T-cell (primary cell): ENCODE measurements at regions not wholly inside any gene's neighbourhood (a gene's known extent, or its start where the extent isn't known, plus 50 kb on each side); places are given as distances from the start of the nearest gene placed in this dataset.
"Not testable (repeated sequence)": the region's sequence is repeated elsewhere in the genome, so short reads cannot be mapped to it uniquely, and the experiment has no call there.

Experiments used
- ATAC-seq, 4 experiments: fragments of 200-7000 bp in 3 of 4; fragments of 150-1000 bp in 1 of 4; cut with Tn5 transposase; replicated peaks in 1 of 4; 1 replicate in 3 of 4; 2 replicates in 1 of 4; pipeline ENCODE4 v1.10.0; 2021; ENCODE audit warnings: moderate library complexity in 3 of 4, mild to moderate bottlenecking in 2 of 4, moderate number of reproducible peaks in 1 of 4
- CTCF ChIA-PET, 2 donors: fragments of 300-600 bp; sonication (Branson Sonifier 250); formaldehyde crosslinking; loops; one replicate each; lab custom pipeline; 2022; ENCODE audit warnings: antibody characterized with exemption in 2 of 2; lab: Charles Lee
- POLR2A ChIA-PET, 2 donors: fragments of 300-600 bp; sonication (Branson Sonifier 250); formaldehyde crosslinking; loops; one replicate each; lab custom pipeline; 2022; ENCODE audit warnings: antibody characterized with exemption in 2 of 2; lab: Charles Lee
- DNase-seq, 35 experiments: peaks; one replicate each; pipeline versions ENCODE4 v3.0.0 to v3.0.0-alpha.2; 2013 to 2023
- H3K27ac ChIP-seq: one replicate; pipeline ENCODE4 v1.5.1; 2013; ENCODE audit warnings: low read length
- H3K27me3 ChIP-seq, 2 experiments: replicated peaks in 1 of 2; 1 replicate in 1 of 2; 2 replicates in 1 of 2; pipeline versions ENCODE4 v1.6.1 to v1.7.0; 2013; ENCODE audit warnings: low read length in 1 of 2, mixed read lengths in 1 of 2; ENCODE audit not compliant: control insufficient read depth in 2 of 2, insufficient read depth in 2 of 2; ENCODE audit errors: extremely low read depth in 1 of 2
- H3K36me3 ChIP-seq, 2 donors: 1 replicate in 1 of 2; 2 replicates in 1 of 2; pipeline versions ENCODE4 v1.6.1 to v1.7.0; 2013; ENCODE audit warnings: low read length in 1 of 2; ENCODE audit not compliant: control insufficient read depth in 2 of 2, insufficient read depth in 1 of 2; ENCODE audit errors: extremely low read depth in 1 of 2
- H3K4me1 ChIP-seq, 2 experiments: 1 replicate in 1 of 2; 2 replicates in 1 of 2; pipeline versions ENCODE4 v1.6.1 to v1.7.0; 2013; ENCODE audit warnings: low read length in 2 of 2, mixed read lengths in 1 of 2; ENCODE audit not compliant: insufficient read depth in 2 of 2, control insufficient read depth in 1 of 2; ENCODE audit errors: extremely low read depth in 1 of 2
- H3K4me3 ChIP-seq, 2 donors: 1 replicate in 1 of 2; 2 replicates in 1 of 2; pipeline versions ENCODE4 v1.5.1 to v1.7.0; 2013; ENCODE audit warnings: mild to moderate bottlenecking in 2 of 2, low read length in 1 of 2, moderate library complexity in 1 of 2; ENCODE audit not compliant: control insufficient read depth in 1 of 2; ENCODE audit errors: extremely low read depth in 1 of 2
- H3K9me3 ChIP-seq: 2 replicates; pipeline ENCODE4 v1.7.0; 2013
- H3K27ac Mint-ChIP-seq, 2 donors: one replicate each; pipeline ENCODE4 v1.8.0; 2020 to 2021; ENCODE audit warnings: mild to moderate bottlenecking in 2 of 2, mixed read lengths in 2 of 2
- H3K27me3 Mint-ChIP-seq, 2 donors: one replicate each; pipeline ENCODE4 v1.8.0; 2021 to 2022; ENCODE audit warnings: mixed read lengths in 2 of 2
- H3K36me3 Mint-ChIP-seq: one replicate; pipeline ENCODE4 v1.8.0; 2021; ENCODE audit warnings: mixed read lengths
- H3K4me1 Mint-ChIP-seq, 3 donors: one replicate each; pipeline ENCODE4 v1.8.0; 2020 to 2022; ENCODE audit warnings: mixed read lengths in 3 of 3, mild to moderate bottlenecking in 1 of 3
- H3K4me3 Mint-ChIP-seq, 3 donors: one replicate each; pipeline ENCODE4 v1.8.0; 2020 to 2022; ENCODE audit warnings: mild to moderate bottlenecking in 3 of 3, mixed read lengths in 3 of 3, moderate library complexity in 3 of 3
- H3K9me3 Mint-ChIP-seq, 3 donors: one replicate each; pipeline ENCODE4 v1.8.0; 2020 to 2022; ENCODE audit warnings: mixed read lengths in 3 of 3
- WGBS: methylation state at CpG from one replicate; pipeline ENCODE4 v1.1.5; 2013; ENCODE audit warnings: missing lambda C conversion rate; ENCODE audit not compliant: insufficient coverage; 5-methylcytosine and 5-hydroxymethylcytosine counted together

DNA sequence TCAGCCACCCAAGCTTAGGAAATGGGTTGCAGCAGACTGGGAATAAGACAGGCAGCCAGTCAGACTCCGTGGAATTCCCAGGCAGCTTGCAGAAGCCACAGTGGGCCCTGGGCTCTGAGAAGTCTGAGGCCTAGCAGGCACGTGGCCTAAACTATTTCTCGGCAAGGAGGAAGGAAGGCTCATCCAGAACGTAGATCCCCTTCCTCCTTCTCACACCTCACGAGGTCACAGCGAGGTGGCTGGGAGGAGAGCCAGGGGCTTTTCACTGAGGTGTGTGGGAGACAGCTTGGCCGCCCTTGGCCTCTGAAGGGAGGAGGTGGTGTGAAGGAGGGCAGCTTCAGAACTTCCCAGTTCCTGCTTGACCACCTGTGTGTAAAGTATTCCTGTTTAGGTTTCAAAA is 77.2 kb upstream of the CCZ1B start:
- 22% methylated on average over 1 of the region's 7 CpGs for WGBS
- H3K9me3 ChIP-seq, POLR2A ChIA-PET, ATAC-seq, CTCF ChIA-PET, H3K36me3 Mint-ChIP-seq, H3K9me3 Mint-ChIP-seq, H3K27ac Mint-ChIP-seq, H3K27ac ChIP-seq, H3K36me3 ChIP-seq, H3K4me1 ChIP-seq, H3K4me3 ChIP-seq, DNase-seq, H3K4me3 Mint-ChIP-seq, H3K4me1 Mint-ChIP-seq, H3K27me3 ChIP-seq, H3K27me3 Mint-ChIP-seq: not testable (repeated sequence)

GRCh38 chr7:6903792-6904191 is 77.7 kb upstream of the CCZ1B start:
- H3K4me1 Mint-ChIP-seq, H3K27me3 Mint-ChIP-seq, H3K27ac Mint-ChIP-seq, H3K4me1 ChIP-seq, CTCF ChIA-PET, H3K9me3 Mint-ChIP-seq, H3K4me3 ChIP-seq, POLR2A ChIA-PET, H3K9me3 ChIP-seq, H3K27ac ChIP-seq, H3K36me3 Mint-ChIP-seq, H3K4me3 Mint-ChIP-seq, H3K36me3 ChIP-seq, ATAC-seq, DNase-seq, H3K27me3 ChIP-seq: not testable (repeated sequence)
- WGBS, result no CpG with 5 or more reads among the region's 4 CpGs

GRCh38 chr7:6917258-6917657 is 91.2 kb upstream of the CCZ1B start:
- Mint-ChIP-seq H3K27me3 (peaks cover 9 to 15% of the 10 kb centered on the region in 2 donors), H3K4me1 (no peaks in the 10 kb centered on the region), H3K9me3 (peaks cover 0 to 3% (median 0%) of the 10 kb centered on the region in 3 donors), H3K36me3 (no peaks in the 10 kb centered on the region), H3K27ac (no peak overlapping the region), H3K4me3 (no peak overlapping the region)
- Histone ChIP-seq H3K36me3 (no peaks in the 10 kb centered on the region), H3K9me3 (no peaks in the 10 kb centered on the region), H3K27ac (no peak overlapping the region), H3K4me3 (no peak overlapping the region), H3K27me3 (peaks cover 0 to 2% of the 10 kb centered on the region in 2 experiments), H3K4me1 (no peaks in the 10 kb centered on the region)
- WGBS, result 90% methylated on average over 3 of the region's 7 CpGs
- ATAC-seq (no peak), DNase-seq (no peak)
- CTCF ChIA-PET, result interaction anchor here in 1 of 2 donors (0.7 kb wide), 1 partner anchor 451 kb away, joined by 3 read pairs; no protein-coding TSS in a partner anchor
- POLR2A ChIA-PET, result no interaction called here

GRCh38 chr7:6919169-6919568 is 93.1 kb upstream of the CCZ1B start:
- H3K4me1 ChIP-seq, H3K27ac Mint-ChIP-seq, DNase-seq, CTCF ChIA-PET, ATAC-seq, H3K27ac ChIP-seq, H3K36me3 ChIP-seq, H3K9me3 Mint-ChIP-seq, H3K27me3 ChIP-seq, H3K36me3 Mint-ChIP-seq, H3K9me3 ChIP-seq, H3K4me3 Mint-ChIP-seq, H3K4me3 ChIP-seq, H3K4me1 Mint-ChIP-seq, POLR2A ChIA-PET: not testable (repeated sequence)
- 92% methylated on average over 2 of the region's 9 CpGs for WGBS
- H3K27me3 Mint-ChIP-seq, result peaks cover 9 to 15% of the 10 kb centered on the region in 2 donors

- H3K27me3 ChIP-seq, H3K4me1 Mint-ChIP-seq, H3K27ac ChIP-seq, H3K4me3 Mint-ChIP-seq, H3K36me3 Mint-ChIP-seq, H3K27ac Mint-ChIP-seq, H3K4me3 ChIP-seq, H3K9me3 ChIP-seq, CTCF ChIA-PET, H3K36me3 ChIP-seq, POLR2A ChIA-PET, H3K4me1 ChIP-seq, H3K9me3 Mint-ChIP-seq, DNase-seq, ATAC-seq, H3K27me3 Mint-ChIP-seq: not testable (repeated sequence)
- 97% methylated on average over 7 of the region's 10 CpGs for WGBS
Measured at GRCh38 chr7:6924523-6924922, 98.4 kb upstream of the CCZ1B start.

DNA sequence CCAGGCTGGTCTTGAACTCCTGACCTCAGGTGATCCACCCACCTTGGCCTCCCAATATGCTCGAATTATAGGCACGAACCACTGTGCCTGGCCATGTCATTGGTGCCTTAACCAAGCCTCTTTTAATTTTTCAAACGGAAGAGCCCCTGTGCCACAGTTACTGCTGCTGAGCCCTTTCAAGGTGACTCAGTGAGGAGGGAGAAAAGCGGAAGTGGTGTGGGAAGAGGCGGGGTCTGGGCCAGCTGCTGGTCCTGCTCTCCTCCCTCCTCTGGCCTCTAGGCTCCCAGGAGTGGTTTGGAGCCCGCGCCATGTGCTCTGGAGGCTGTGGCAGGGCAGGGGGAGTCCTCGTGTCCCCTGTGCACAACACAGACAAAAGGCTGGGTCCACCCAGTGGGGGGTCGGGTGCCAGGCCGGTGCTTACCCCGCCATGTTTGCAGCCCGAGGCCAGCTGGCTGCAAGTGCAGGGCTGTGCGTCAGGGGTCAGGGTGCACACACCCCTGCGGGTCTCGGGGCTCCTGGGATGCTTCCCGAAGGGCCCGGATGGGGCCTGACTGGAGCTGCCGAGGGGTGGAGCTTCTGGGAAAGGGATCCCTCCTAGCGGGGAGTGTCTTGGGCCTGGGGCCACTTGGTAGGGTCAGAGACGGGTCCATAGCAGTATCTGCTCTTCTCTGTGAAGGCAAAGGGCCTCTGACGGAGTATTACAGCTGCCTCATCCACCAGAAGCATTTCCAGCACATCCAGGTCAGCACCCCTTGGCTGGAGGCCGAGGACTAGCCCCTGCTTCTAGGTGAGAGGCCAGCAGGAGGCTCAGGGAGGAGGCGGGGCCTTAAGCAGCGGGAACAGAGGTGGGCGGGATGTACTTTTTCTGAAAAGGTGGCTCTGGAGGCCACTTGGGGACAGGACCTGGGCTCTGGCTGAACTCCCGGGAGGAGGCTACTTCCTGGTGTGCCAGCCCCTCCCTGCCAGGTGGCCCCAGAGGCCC is 100.4 kb upstream of the CCZ1B start:
- POLR2A ChIA-PET, H3K4me1 ChIP-seq, H3K36me3 ChIP-seq, DNase-seq, H3K27me3 ChIP-seq, ATAC-seq, CTCF ChIA-PET, H3K4me3 Mint-ChIP-seq, H3K4me3 ChIP-seq, H3K9me3 ChIP-seq, H3K27me3 Mint-ChIP-seq, H3K27ac Mint-ChIP-seq, H3K9me3 Mint-ChIP-seq, H3K27ac ChIP-seq, H3K36me3 Mint-ChIP-seq: not testable (repeated sequence)
- peaks cover 9 to 21% (median 17%) of the 10 kb centered on the region in 3 donors for H3K4me1 Mint-ChIP-seq
- 93% methylated on average over 12 of the region's 26 CpGs for WGBS
